MCF 10A (cell line): ENCODE measurements at regions not wholly inside any gene's neighbourhood (a gene's known extent, or its start where the extent isn't known, plus 50 kb on each side); places are given as distances from the start of the nearest gene placed in this dataset.

Experiments used
- BruUV-seq: library from RNA; stranded (reverse); fragments of 400-500 nt; replicated peaks from 2 replicates; lab custom pipeline; 2021; lab: Mats Ljungman, UMichigan
- CTCF ChIA-PET: fragments of 300-600 bp; sonication (Branson Sonifier 250); formaldehyde crosslinking; extraction: SDS; loops from one replicate; lab custom pipeline; 2021; ENCODE audit warnings: antibody characterized with exemption, inconsistent platforms; lab: Yijun Ruan, JAX
- POLR2A ChIA-PET: fragments of 300-600, 350-650 bp; sonication (Branson Sonifier 250); formaldehyde crosslinking; extraction: SDS; loops from one replicate; lab custom pipeline; 2020; ENCODE audit warnings: antibody characterized with exemption, inconsistent platforms; lab: Yijun Ruan, JAX
- DNase-seq: peaks from one replicate; pipeline ENCODE4 v3.0.0-alpha.2; 2018; ENCODE audit not compliant: unreplicated experiment
- H3K27ac Mint-ChIP-seq: one replicate; pipeline ENCODE4 v1.8.0; 2022; ENCODE audit warnings: mild to moderate bottlenecking, low read depth, mixed read lengths; ENCODE audit not compliant: unreplicated experiment
- H3K27me3 Mint-ChIP-seq: one replicate; pipeline ENCODE4 v1.8.0; 2022; ENCODE audit warnings: mixed read lengths; ENCODE audit not compliant: insufficient read depth, unreplicated experiment
- H3K36me3 Mint-ChIP-seq: one replicate; pipeline ENCODE4 v1.8.0; 2022; ENCODE audit warnings: mild to moderate bottlenecking, moderate library complexity, mixed read lengths; ENCODE audit not compliant: insufficient read depth, unreplicated experiment
- H3K4me1 Mint-ChIP-seq: one replicate; pipeline ENCODE4 v1.8.0; 2022; ENCODE audit warnings: mixed read lengths; ENCODE audit not compliant: insufficient read depth, unreplicated experiment
- H3K4me3 Mint-ChIP-seq: one replicate; pipeline ENCODE4 v1.8.0; 2022; ENCODE audit warnings: mild to moderate bottlenecking, moderate library complexity, mixed read lengths; ENCODE audit not compliant: unreplicated experiment
- H3K9me3 Mint-ChIP-seq: one replicate; pipeline ENCODE4 v1.8.0; 2022; ENCODE audit warnings: mixed read lengths; ENCODE audit not compliant: unreplicated experiment
- intact Hi-C: fragments of 100-400 bp; cut with micrococcal nuclease; formaldehyde crosslinking; loops from 2 replicates; pipeline ENCODE4 v1.14.1; 2022
- TF ChIP-seq, protein P1 (sequence below): fragments of 200-600 bp; IDR thresholded peaks from one replicate; pipeline ENCODE4 v1.8.0; 2022; ENCODE audit warnings: antibody characterized with exemption, mild to moderate bottlenecking; ENCODE audit not compliant: unreplicated experiment

DNA sequence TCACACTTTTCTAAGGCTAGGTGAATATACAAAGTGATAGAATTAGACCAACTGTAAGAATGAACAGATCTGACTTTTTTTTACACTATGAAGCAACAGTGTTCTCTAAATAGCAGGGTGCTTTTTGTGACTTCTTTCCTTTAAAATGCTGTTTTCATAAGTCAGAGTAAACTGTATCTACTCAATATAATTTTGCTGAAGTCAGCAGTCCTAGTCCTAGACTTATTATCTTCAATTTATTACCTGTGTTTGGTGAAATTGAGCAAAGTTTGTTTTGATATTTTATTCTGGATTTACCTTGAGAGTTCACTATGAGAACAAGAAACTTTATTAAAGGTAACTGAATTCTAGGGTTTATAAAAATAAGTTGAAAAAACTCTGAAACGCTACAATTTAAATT, 651.3 kb upstream of the MIS18BP1 start:
- ChIA-PET POLR2A (no interaction called here), CTCF (no interaction called here)
- intact Hi-C loops, result no loop called here
- H3K4me1 Mint-ChIP-seq, result peaks cover 6% of the 10 kb centered on the region
- H3K9me3 Mint-ChIP-seq, result no peaks in the 10 kb centered on the region
- BruUV-seq, result no TSS peak
- H3K4me3 Mint-ChIP-seq, result no peak overlapping the region
- no peaks in the 10 kb centered on the region for H3K36me3 Mint-ChIP-seq
- TF ChIP-seq, protein P1, sequence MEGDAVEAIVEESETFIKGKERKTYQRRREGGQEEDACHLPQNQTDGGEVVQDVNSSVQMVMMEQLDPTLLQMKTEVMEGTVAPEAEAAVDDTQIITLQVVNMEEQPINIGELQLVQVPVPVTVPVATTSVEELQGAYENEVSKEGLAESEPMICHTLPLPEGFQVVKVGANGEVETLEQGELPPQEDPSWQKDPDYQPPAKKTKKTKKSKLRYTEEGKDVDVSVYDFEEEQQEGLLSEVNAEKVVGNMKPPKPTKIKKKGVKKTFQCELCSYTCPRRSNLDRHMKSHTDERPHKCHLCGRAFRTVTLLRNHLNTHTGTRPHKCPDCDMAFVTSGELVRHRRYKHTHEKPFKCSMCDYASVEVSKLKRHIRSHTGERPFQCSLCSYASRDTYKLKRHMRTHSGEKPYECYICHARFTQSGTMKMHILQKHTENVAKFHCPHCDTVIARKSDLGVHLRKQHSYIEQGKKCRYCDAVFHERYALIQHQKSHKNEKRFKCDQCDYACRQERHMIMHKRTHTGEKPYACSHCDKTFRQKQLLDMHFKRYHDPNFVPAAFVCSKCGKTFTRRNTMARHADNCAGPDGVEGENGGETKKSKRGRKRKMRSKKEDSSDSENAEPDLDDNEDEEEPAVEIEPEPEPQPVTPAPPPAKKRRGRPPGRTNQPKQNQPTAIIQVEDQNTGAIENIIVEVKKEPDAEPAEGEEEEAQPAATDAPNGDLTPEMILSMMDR, result no peak
- no peaks in the 10 kb centered on the region for H3K27me3 Mint-ChIP-seq
- H3K27ac Mint-ChIP-seq, result no peak overlapping the region
- no peak for DNase-seq

GRCh38 chr14:45902241-45902640, 649.2 kb upstream of the MIS18BP1 start:
- H3K27ac Mint-ChIP-seq, result peak overlapping the region; percentile 42
- ChIA-PET POLR2A (no interaction called here), CTCF (interaction anchor here (0.7 kb wide), 1 partner anchor 424 kb away, joined by 3 read pairs; no protein-coding TSS in a partner anchor)
- H3K36me3 Mint-ChIP-seq, result no peaks in the 10 kb centered on the region
- intact Hi-C loops, result no loop called here
- H3K27me3 Mint-ChIP-seq, result no peaks in the 10 kb centered on the region
- no peak overlapping the region for H3K4me3 Mint-ChIP-seq
- H3K4me1 Mint-ChIP-seq, result peaks cover 6% of the 10 kb centered on the region
- TF ChIP-seq, protein P1, result no peak
- DNase-seq, result peak; percentile 42
- no TSS peak for BruUV-seq
- no peaks in the 10 kb centered on the region for H3K9me3 Mint-ChIP-seq

GRCh38 chr14:45897439-45897838, 644.4 kb upstream of the MIS18BP1 start:
- peaks cover 6% of the 10 kb centered on the region for H3K4me1 Mint-ChIP-seq
- no peak overlapping the region for H3K27ac Mint-ChIP-seq
- ChIA-PET CTCF (no interaction called here), POLR2A (interaction anchor here (1.0 kb wide), 1 partner anchor 34 kb away, joined by 3 read pairs; no protein-coding TSS in a partner anchor)
- TF ChIP-seq, protein P1, result no peak
- no peak for DNase-seq
- intact Hi-C loops, result no loop called here
- H3K27me3 Mint-ChIP-seq, result no peaks in the 10 kb centered on the region
- no peak overlapping the region for H3K4me3 Mint-ChIP-seq
- no TSS peak for BruUV-seq
- H3K9me3 Mint-ChIP-seq, result no peaks in the 10 kb centered on the region
- no peaks in the 10 kb centered on the region for H3K36me3 Mint-ChIP-seq

DNA sequence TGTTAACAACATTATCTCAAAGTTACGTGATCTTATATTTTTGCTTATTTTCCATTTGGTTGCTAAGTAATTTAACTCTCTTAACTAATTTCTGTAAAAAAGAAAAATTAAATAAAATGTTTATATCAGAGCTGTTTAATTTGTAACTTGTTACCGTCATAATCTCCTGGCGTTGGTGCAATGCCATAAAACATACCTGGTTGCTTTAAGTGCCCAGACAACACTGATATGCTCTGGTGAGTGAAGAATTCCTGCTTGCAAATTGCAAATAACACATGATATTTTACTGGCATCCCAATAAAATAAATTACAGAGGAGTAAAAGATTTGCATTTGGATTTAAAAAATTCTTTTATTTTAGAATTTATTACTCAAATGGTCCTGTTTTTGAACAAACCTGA, 640.1 kb upstream of the MIS18BP1 start:
- TF ChIP-seq, protein P1, result no peak
- DNase-seq, result no peak
- Mint-ChIP-seq H3K27me3 (no peaks in the 10 kb centered on the region), H3K4me1 (peaks cover 9% of the 10 kb centered on the region), H3K27ac (no peak overlapping the region), H3K9me3 (peaks cover 7% of the 10 kb centered on the region), H3K36me3 (no peaks in the 10 kb centered on the region), H3K4me3 (no peak overlapping the region)
- CTCF ChIA-PET, result interaction anchor here (1.0 kb wide), 1 partner anchor 44 kb away, joined by 3 read pairs; no protein-coding TSS in a partner anchor
- POLR2A ChIA-PET, result interaction anchor here (0.6 to 1.0 kb wide), 2 partner anchors 21 to 46 kb away, joined by 3 to 4 read pairs; no protein-coding TSS in a partner anchor
- no TSS peak for BruUV-seq
- intact Hi-C loops, result no loop called here
